ENCODE measurements at regions not wholly inside any gene's neighbourhood (a gene's known extent, or its start where the extent isn't known, plus 50 kb on each side); places are given as distances from the start of the nearest gene placed in this dataset.

DNA sequence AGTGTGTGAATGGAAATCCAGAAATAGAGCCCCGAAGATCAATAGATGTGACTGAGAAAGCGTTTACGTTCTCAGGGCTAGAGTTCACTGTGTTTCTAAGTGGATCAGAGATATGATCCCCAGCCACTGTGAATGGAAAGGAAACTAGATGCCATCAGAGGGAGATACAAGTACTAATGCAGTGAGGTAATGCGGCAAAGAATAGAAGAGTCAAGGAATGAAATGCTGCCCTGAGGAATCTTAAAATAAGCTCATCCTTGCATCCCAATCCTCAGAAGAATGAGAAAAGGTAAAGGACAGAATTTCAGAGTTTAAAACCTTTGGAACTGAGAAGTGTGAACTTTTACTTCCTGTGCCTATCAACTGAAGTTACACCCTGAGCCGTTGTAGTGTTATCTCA, 165.5 kb upstream of the ESRRG start:
- no peak overlapping the region for H3K4me3 Mint-ChIP-seq
- POLR2A ChIA-PET, result no interaction called here
- no peaks in the 10 kb centered on the region for H3K9me3 Mint-ChIP-seq
- CTCF ChIA-PET, result no interaction called here
- no peaks in the 10 kb centered on the region for H3K4me1 Mint-ChIP-seq (ENCODE audit: low read depth)
- ATAC-seq (no peak), DNase-seq (no peak)
- no peak overlapping the region for H3K27ac Mint-ChIP-seq
- no peaks in the 10 kb centered on the region for H3K27me3 Mint-ChIP-seq
- TF ChIP-seq, protein P1, sequence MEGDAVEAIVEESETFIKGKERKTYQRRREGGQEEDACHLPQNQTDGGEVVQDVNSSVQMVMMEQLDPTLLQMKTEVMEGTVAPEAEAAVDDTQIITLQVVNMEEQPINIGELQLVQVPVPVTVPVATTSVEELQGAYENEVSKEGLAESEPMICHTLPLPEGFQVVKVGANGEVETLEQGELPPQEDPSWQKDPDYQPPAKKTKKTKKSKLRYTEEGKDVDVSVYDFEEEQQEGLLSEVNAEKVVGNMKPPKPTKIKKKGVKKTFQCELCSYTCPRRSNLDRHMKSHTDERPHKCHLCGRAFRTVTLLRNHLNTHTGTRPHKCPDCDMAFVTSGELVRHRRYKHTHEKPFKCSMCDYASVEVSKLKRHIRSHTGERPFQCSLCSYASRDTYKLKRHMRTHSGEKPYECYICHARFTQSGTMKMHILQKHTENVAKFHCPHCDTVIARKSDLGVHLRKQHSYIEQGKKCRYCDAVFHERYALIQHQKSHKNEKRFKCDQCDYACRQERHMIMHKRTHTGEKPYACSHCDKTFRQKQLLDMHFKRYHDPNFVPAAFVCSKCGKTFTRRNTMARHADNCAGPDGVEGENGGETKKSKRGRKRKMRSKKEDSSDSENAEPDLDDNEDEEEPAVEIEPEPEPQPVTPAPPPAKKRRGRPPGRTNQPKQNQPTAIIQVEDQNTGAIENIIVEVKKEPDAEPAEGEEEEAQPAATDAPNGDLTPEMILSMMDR (IDR thresholded peaks at IDR 0.05), result no peak
- no peaks in the 10 kb centered on the region for H3K36me3 Mint-ChIP-seq (ENCODE audit: low read depth)
- intact Hi-C loops (cut with micrococcal nuclease), result no loop called here

DNA sequence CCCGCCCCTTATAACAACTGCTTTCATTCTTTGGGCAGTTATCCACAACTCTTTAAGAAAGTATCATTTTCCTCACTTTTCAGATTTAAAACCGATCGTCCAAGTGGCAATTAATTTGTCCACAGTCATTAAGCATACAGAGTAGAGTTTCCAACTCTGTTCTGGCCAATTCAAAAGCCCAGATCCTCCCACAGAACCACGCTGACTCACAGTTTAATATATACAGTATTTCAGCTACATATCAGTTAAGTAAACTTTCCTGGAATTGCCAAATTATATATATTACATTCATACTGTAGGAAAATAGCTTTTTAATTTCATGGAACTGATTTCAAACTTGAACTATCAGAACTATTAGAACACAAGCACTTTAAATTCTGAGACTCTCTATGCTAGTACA, 163.8 kb upstream of the ESRRG start:
- Mint-ChIP-seq H3K9me3 (no peaks in the 10 kb centered on the region), H3K36me3 (ENCODE audit: low read depth) (no peaks in the 10 kb centered on the region), H3K27me3 (no peaks in the 10 kb centered on the region), H3K4me3 (no peak overlapping the region), H3K4me1 (ENCODE audit: low read depth) (no peaks in the 10 kb centered on the region), H3K27ac (no peak overlapping the region)
- no peak for DNase-seq
- no peak for ATAC-seq
- POLR2A ChIA-PET, result no interaction called here
- TF ChIP-seq, protein P1 (IDR thresholded peaks at IDR 0.05), result no peak
- CTCF ChIA-PET, result no interaction called here
- intact Hi-C loops (cut with micrococcal nuclease), result no loop called here

DNA sequence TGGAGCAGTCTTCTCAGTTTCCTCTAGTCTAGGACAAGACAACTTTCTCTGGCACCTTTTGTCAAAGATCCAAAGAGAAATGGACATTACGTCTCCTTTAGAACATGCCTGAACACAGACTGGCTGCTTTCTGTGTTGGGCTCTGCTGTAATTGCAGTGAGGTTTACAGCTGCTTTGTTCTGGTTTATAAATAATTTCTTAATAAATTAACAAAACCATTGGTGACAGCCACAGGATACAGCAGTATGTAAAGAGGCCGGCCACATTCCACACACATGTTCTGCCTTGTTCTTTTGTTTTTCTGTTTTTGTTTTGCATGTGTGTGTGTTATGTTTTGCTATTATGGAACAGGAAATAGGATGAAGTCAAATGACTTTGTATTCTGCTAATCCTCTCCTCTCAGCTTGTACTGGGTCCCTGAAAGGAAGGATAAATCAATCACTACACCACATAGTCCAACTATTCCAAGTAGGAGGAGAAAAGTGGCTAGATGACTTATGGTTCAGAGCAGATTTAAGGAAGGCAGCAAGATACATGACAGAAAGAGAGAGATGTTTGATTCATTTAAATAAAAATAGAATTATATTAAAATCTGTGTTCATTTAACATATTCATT, 161.5 kb upstream of the ESRRG start:
- H3K27me3 Mint-ChIP-seq, result no peaks in the 10 kb centered on the region
- intact Hi-C loops (cut with micrococcal nuclease), result no loop called here
- TF ChIP-seq, protein P1 (IDR thresholded peaks at IDR 0.05), result no peak
- POLR2A ChIA-PET, result no interaction called here
- no peaks in the 10 kb centered on the region for H3K36me3 Mint-ChIP-seq (ENCODE audit: low read depth)
- CTCF ChIA-PET, result no interaction called here
- no peak overlapping the region for H3K27ac Mint-ChIP-seq
- ATAC-seq (no peak), DNase-seq (no peak)
- H3K4me3 Mint-ChIP-seq, result no peak overlapping the region
- H3K4me1 Mint-ChIP-seq (ENCODE audit: low read depth), result no peaks in the 10 kb centered on the region
- no peaks in the 10 kb centered on the region for H3K9me3 Mint-ChIP-seq

DNA sequence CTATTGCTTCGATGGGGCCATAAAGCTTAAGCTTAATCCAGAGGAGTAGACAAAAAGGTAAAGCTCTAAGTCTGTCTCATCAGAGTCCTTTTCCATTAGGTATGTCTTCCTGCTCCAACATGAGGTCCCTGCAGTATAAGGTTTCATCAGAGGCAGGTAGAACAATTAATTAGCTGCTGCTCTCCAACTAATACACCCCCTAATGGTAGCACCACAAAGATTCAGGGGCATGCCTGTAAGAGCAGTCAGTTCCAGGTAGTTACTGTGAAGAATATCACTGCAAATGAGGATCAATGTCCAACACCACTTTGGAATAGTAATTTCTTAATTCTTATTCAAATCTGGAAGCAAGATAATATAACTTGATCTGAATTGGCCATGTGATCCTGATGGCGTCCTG, 160.3 kb upstream of the ESRRG start:
- TF ChIP-seq, protein P1 (IDR thresholded peaks at IDR 0.05), result no peak
- no peaks in the 10 kb centered on the region for H3K4me1 Mint-ChIP-seq (ENCODE audit: low read depth)
- ChIA-PET CTCF (no interaction called here), POLR2A (no interaction called here)
- DNase-seq (no peak), ATAC-seq (no peak)
- no peaks in the 10 kb centered on the region for H3K27me3 Mint-ChIP-seq
- no peaks in the 10 kb centered on the region for H3K9me3 Mint-ChIP-seq
- H3K36me3 Mint-ChIP-seq (ENCODE audit: low read depth), result no peaks in the 10 kb centered on the region
- intact Hi-C loops (cut with micrococcal nuclease), result no loop called here
- no peak overlapping the region for H3K4me3 Mint-ChIP-seq
- no peak overlapping the region for H3K27ac Mint-ChIP-seq

GRCh38 chr1:216881695-216882094, 158.5 kb upstream of the ESRRG start:
- no peak overlapping the region for H3K4me3 Mint-ChIP-seq
- H3K27me3 Mint-ChIP-seq, result no peaks in the 10 kb centered on the region
- TF ChIP-seq, protein P1 (IDR thresholded peaks at IDR 0.05), result no peak
- DNase-seq (no peak), ATAC-seq (no peak)
- ChIA-PET POLR2A (no interaction called here), CTCF (no interaction called here)
- H3K36me3 Mint-ChIP-seq (ENCODE audit: low read depth), result no peaks in the 10 kb centered on the region
- H3K27ac Mint-ChIP-seq, result no peak overlapping the region
- intact Hi-C loops (cut with micrococcal nuclease), result no loop called here
- no peaks in the 10 kb centered on the region for H3K9me3 Mint-ChIP-seq
- no peaks in the 10 kb centered on the region for H3K4me1 Mint-ChIP-seq (ENCODE audit: low read depth)
